Gastrocnemius medialis (tissue), 4 donors: ENCODE measurements at regions not wholly inside any gene's neighbourhood (a gene's known extent, or its start where the extent isn't known, plus 50 kb on each side); places are given as distances from the start of the nearest gene placed in this dataset.

Experiments
- CTCF ChIP-seq, 5 experiments: fragments of 450-650 bp in 3 of 5; fragments of 200-600 bp in 2 of 5; sonication (generic) in 2 of 5; IDR thresholded peaks in 4 of 5; conservative IDR thresholded peaks in 1 of 5; 1 replicate in 4 of 5; 2 replicates in 1 of 5; pipeline ENCODE4 v1.5.1; 2016 to 2019; ENCODE audit warnings: antibody characterized with exemption in 5 of 5, mild to moderate bottlenecking in 3 of 5, moderate library complexity in 3 of 5
- POLR2A ChIP-seq, 2 donors: fragments of 450-650 bp; IDR thresholded peaks; one replicate each; pipeline ENCODE4 v1.6.1; 2017; ENCODE audit warnings: antibody characterized with exemption in 2 of 2, mild to moderate bottlenecking in 2 of 2, moderate library complexity in 2 of 2

GRCh38 chr2:224133387-224133786 lies 94.3 kb upstream of the SERPINE2 start:
- no peak for TF ChIP-seq CTCF (IDR thresholded peaks at IDR 0.05 in 4 of 5, conservative IDR thresholded peaks at IDR 0.05 in 1 of 5)
- no peak for TF ChIP-seq POLR2A (IDR thresholded peaks at IDR 0.05)
